GM19438 (cell line): ENCODE measurements at regions not wholly inside any gene's neighbourhood (a gene's known extent, or its start where the extent isn't known, plus 50 kb on each side); places are given as distances from the start of the nearest gene placed in this dataset.

Experiments
- ATAC-seq: cut with Tn5 transposase; IDR thresholded peaks from one replicate; pipeline ENCODE4 v1.9.1; 2021; ENCODE audit warnings: low read depth; ENCODE audit not compliant: unreplicated experiment

DNA sequence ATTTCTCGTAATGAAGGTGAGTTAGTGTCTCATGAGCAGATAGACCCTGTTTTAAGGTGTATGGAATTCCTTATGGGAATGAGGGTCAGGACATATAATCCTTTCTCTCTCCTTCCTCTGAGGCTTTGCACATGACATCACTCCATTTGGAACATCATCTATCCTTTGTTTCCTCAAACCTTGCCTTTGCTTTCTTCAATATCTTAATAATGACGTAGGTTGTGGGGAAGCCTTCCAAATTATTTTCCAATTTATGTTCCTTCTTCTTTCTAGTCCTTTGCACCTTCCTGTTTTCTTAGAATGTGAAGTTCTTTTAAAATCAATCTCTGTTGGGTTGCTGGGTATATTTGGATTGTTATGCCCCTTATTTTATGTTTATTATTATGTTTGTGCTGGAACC is 502.9 kb upstream of the STXBP6 start:
- no peak for ATAC-seq

DNA sequence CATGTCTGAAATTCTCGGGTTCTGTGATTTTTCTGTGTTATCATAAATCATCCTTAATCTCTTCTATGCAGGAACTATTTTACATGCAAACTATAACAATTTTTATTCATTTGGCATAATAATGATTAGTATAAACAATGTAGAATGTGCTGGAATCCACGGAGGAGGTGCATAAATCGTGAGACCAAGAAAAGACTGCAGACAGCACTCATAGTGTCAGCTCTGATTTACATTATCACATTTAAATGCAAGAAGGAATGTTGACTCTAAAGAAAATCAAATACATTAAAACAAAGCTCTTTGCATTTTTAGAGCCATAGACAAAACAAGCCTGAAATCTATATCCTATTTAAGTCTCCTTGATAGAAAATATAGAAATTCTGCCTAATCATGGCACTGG is 501.7 kb upstream of the STXBP6 start:
- no peak for ATAC-seq

DNA sequence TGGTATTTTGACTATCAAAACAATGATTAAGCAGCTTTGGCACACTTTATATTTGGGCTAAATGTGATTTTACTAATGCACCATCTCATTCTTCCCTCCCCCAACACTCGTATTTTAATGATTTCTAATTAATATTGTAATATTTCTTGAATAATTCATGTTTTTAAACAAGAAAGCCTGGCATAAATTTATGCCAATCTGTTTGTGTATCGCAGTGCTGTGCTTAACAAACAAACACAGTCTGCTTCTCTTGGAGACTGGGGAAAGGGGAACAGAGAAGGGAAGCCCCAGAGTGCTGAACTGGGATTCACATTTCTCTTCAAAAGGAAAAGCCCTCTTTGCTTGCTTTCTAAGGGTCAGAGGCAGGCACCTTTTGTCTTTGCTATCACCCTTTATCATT is 496.9 kb upstream of the STXBP6 start:
- no peak for ATAC-seq

DNA sequence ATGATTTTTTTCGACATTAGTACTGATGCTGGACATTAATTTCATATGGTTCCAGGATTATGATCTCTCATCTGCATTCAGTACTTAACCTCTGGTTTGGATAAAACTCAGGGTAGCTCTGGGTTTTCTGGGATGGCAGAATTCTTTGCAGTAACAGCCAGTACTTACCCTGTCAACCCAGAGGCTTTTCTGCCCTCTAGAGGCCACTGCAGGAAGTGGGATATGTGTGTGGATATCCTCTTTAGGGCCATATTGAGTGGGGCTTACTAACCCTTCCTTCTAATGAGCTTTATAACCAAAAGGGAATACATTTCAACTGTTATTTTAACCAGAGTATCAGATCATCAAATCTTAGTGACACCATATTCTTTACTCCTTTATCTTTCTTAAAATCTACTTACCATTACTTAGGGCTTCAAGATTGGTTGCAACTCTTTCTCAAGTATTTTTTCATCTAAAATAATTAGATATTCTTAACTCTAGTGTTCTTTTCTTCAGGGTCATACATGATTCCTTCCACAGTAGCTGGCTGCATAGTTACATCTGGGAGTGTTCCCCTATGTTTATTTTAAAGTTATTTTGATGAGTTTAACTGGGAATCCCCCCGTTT is 488.0 kb upstream of the STXBP6 start:
- no peak for ATAC-seq

DNA sequence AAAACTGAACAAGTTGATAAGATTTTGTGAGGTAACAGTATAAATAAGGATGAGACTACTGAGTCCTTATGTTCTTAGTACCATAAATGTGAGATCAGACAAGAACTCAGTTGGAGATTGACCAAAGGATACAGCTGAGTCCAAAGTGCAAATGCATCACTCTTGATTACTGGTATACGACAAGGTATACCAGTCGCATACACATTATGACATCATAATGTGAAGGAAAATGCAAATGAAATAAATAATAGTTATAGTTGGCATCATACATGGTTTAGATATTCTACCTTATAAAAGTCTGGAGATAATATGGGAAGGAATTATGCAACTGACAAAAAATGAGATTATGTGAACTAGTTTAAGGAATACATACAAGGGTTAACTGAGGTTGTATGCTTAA is 476.3 kb upstream of the STXBP6 start:
- no peak for ATAC-seq

DNA sequence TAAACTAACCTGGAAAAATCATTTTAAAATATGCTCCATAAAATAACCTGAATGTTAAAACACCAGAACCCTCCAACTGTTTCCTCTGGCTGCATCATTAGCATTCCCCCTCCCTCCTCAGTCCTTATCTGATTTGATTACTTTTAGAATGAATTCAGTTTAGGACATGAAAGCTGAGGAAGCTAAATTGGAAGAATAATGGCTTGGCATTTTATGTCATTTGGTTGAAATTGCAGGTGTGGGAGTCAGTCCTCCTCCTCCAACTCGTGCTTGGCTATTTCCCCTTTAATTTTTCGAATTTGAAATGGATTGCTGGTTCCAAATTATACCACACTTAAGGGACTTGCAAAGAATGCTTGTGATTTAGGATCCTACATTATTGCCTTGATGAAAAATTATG is 473.0 kb upstream of the STXBP6 start:
- ATAC-seq: no peak

- no peak for ATAC-seq
Measured at GRCh38 chr14:25522116-25522515, 472.2 kb upstream of the STXBP6 start.

DNA sequence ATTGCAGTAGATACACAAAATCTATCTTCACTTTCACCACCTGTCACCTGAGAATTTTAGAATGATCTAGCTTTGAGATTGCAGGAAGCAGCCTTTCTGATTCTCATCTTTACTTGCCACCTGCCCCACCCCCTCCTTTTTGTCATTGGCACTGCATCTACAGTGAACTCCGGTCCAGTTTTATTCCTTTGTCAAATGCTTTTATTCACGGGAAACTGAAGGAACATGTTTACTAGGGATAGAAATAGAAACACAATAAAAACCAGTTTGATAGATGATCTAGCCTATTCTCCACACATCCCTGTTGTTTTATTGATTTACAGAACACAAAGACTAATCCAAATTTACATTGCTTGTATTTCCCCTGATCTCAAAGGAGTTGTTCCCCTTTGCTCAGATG is 471.7 kb upstream of the STXBP6 start:
- ATAC-seq: no peak

DNA sequence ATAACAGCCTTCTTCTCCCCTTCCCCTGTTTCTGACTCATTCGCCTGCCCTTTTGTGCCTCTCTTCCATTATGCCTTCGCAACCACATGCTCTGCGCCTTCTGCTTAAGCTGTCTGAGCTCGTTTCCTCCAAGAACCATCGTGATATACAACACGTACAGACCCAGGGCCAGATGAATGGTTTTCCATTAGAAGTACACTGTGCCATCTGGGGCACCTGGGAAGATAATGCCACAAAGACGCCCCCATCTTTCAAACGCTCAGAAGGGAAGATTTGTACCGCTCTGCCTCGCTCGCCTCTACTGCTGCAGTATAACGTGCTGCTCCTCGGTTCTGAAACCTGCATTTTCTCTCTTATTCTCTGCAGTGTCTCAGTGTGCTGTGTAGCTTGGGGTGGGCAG is 470.9 kb upstream of the STXBP6 start:
- ATAC-seq: no peak

- no peak for ATAC-seq
Measured at GRCh38 chr14:25518364-25518763, 468.4 kb upstream of the STXBP6 start.

- no peak for ATAC-seq
Measured at GRCh38 chr14:25516838-25517237, 466.9 kb upstream of the STXBP6 start.

- ATAC-seq: no peak
Measured at GRCh38 chr14:25508845-25509244, 458.9 kb upstream of the STXBP6 start.

GRCh38 chr14:25501749-25502148 is 451.8 kb upstream of the STXBP6 start:
- no peak for ATAC-seq

DNA sequence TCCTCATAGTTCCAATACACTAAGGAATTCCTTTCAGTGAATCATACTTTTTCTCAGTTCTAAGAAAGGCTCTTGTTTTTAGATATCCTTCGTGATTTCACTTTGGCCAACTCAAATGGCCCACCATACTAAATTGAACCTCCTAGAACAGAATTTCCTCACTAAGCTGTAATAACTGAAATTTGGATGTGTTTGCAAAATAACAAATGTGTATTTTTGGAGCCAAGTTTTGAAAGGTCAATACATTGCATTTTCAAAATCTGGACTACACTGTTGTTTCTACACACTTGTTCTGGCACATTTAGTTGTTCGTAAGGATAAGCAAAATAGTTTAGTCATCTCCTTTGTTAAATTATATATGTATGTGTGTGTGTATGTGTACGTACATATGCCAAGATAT is 439.0 kb upstream of the STXBP6 start:
- ATAC-seq: no peak

DNA sequence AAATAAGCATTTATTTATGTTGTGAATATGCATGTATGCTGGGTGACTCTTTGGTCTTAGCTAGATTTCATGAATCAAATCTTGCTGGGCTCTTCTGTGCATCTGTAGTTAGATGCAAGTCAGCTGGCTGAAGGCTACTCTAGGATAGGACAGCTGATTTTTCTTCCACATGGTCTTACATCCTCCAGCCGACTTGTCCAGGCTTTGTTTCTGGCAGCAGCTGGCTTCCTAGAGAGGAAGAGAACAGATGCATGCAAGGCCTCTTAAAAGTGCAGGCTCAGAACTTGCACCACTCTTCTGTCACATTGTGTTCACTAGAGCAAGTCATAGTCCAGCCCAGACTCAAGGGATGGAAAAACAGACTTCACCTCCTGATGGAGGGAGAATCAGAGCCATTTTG is 435.4 kb upstream of the STXBP6 start:
- ATAC-seq: no peak

GRCh38 chr14:25484906-25485305 is 435.0 kb upstream of the STXBP6 start:
- no peak for ATAC-seq

GRCh38 chr14:25484235-25484634 is 434.3 kb upstream of the STXBP6 start:
- no peak for ATAC-seq

- no peak for ATAC-seq
Measured at GRCh38 chr14:25477316-25478098, 427.6 kb upstream of the STXBP6 start.

DNA sequence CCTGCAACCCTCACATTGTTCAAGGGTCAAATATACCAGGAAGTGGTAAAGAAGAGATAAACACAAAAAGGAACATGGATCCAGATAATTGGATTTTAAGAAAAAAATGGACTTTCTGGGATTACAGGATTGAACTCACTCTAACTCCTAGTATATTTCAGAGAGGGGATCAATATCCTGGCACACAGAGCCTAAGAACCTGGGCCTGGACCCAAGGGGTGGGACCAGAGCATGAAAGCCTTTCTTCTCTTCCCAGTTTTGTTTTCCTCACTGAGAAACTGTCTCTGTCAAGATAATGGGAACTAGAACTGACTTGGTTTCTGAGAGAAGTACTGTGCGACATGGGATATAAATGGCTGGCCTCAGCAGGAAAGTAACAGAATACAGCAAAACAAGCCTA is 422.8 kb upstream of the STXBP6 start:
- no peak for ATAC-seq

- ATAC-seq: no peak
Measured at GRCh38 chr14:25464772-25465171, 414.8 kb upstream of the STXBP6 start.

- no peak for ATAC-seq
Measured at GRCh38 chr14:25464078-25464477, 414.1 kb upstream of the STXBP6 start.

- ATAC-seq: no peak
Measured at GRCh38 chr14:25463480-25463879, 413.5 kb upstream of the STXBP6 start.
